Esophagus muscularis mucosa (tissue), 4 donors: ENCODE measurements at regions not wholly inside any gene's neighbourhood (a gene's known extent, or its start where the extent isn't known, plus 50 kb on each side); places are given as distances from the start of the nearest gene placed in this dataset.

ENCODE experiments used
- DNase-seq: peaks from one replicate; pipeline ENCODE4 v3.0.0-alpha.2; 2017; ENCODE audit errors: extremely low spot score
- H3K27ac ChIP-seq, 4 donors: fragments of 200-600 bp; sonication (generic); replicated peaks in 1 of 4; 1 replicate in 3 of 4; 2 replicates in 1 of 4; pipeline ENCODE4 v1.5.1; 2016 to 2019; ENCODE audit warnings: mild to moderate bottlenecking in 1 of 4
- H3K27me3 ChIP-seq, 4 donors: fragments of 200-600 bp; sonication (generic); one replicate each; pipeline versions ENCODE4 v1.5.1 to v1.6.0; 2016 to 2019
- H3K36me3 ChIP-seq, 4 donors: fragments of 200-600 bp; sonication (generic); one replicate each; pipeline ENCODE4 v1.5.1; 2016 to 2019
- H3K4me1 ChIP-seq, 4 donors: fragments of 200-600 bp; sonication (generic); one replicate each; pipeline ENCODE4 v1.5.1; 2016 to 2019
- H3K4me3 ChIP-seq, 4 donors: fragments of 200-600 bp; sonication (generic); 1 replicate in 2 of 4; 2 replicates in 2 of 4; pipeline ENCODE4 v1.5.1; 2016 to 2019; ENCODE audit warnings: mild to moderate bottlenecking in 4 of 4, moderate library complexity in 1 of 4
- H3K9me3 ChIP-seq, 4 donors: fragments of 200-600 bp; sonication (generic); 1 replicate in 3 of 4; 2 replicates in 1 of 4; pipeline ENCODE4 v1.5.1; 2016 to 2019
- EP300 ChIP-seq: sonication (generic); formaldehyde crosslinking; IDR thresholded peaks from one replicate; pipeline ENCODE4 v1.6.1; 2017; ENCODE audit warnings: antibody characterized with exemption
- POLR2A ChIP-seq: fragments of 450-650 bp; IDR thresholded peaks from one replicate; pipeline ENCODE4 v1.6.1; 2017; ENCODE audit warnings: antibody characterized with exemption, moderate library complexity, mild to moderate bottlenecking, low read depth
- POLR2AphosphoS5 ChIP-seq, 2 donors: sonication (generic); formaldehyde crosslinking; IDR thresholded peaks; one replicate each; pipeline ENCODE4 v1.6.1; 2017; ENCODE audit warnings: antibody characterized with exemption in 2 of 2
- WGBS: methylation state at CpG from one replicate; pipeline ENCODE4 v1.1.5; 2018; 5-methylcytosine and 5-hydroxymethylcytosine counted together
- intact Hi-C: fragments of 100-400 bp; cut with DNase I; formaldehyde crosslinking; loops from one replicate; pipeline ENCODE4 v1.15.1; 2023
- TF ChIP-seq, protein P1 (sequence below), 3 experiments: fragments of 200-600 bp in 2 of 3; fragments of 450-650 bp in 1 of 3; sonication (generic) in 2 of 3; IDR thresholded peaks; one replicate each; pipeline ENCODE4 v1.5.1; 2017 to 2019; ENCODE audit warnings: antibody characterized with exemption in 3 of 3, mild to moderate bottlenecking in 2 of 3, moderate library complexity in 1 of 3

DNA sequence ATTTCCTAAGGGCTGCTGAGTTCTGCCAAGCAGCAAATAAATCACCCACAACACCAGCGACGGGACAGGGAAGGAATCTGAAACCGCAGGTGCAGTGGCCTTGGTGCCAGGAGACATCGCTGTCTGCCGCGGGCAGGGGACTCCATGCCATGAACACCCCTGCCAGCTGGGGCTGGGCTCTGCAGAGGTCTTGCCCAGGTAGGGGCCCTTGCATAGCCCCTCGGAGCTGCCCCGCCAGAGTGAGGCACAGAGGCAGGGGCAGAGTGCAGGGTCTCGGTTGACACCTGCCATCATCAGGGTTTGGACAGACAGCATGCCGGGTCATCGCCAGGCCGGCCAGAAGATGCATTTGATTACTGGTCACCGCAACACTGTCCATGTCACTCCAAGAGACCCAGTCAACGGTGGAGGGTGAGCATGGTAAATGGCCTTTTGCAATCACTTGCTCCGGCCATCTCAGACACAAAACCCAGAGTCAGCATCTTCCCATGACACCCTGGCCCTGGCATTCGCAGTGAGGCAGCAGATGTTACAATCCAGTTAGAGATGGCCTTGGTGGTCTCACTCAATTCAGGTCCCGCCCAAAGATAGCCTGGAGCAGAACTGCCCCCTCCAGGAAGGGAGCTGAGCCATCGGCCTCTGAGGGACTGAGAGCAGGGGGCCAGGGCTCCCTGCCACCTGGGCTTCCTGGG, 255.4 kb downstream of the NDUFA10 start:
- H3K4me3 ChIP-seq: no peak overlapping the region
- H3K27ac ChIP-seq: no peak overlapping the region
- H3K4me1 ChIP-seq: no peaks in the 10 kb centered on the region
- no peaks in the 10 kb centered on the region for H3K36me3 ChIP-seq
- 75% methylated on average over 14 of the region's 18 CpGs for WGBS
- no peaks in the 10 kb centered on the region for H3K27me3 ChIP-seq
- TF ChIP-seq EP300: no peak
- no peak for TF ChIP-seq POLR2A
- TF ChIP-seq, protein P1, sequence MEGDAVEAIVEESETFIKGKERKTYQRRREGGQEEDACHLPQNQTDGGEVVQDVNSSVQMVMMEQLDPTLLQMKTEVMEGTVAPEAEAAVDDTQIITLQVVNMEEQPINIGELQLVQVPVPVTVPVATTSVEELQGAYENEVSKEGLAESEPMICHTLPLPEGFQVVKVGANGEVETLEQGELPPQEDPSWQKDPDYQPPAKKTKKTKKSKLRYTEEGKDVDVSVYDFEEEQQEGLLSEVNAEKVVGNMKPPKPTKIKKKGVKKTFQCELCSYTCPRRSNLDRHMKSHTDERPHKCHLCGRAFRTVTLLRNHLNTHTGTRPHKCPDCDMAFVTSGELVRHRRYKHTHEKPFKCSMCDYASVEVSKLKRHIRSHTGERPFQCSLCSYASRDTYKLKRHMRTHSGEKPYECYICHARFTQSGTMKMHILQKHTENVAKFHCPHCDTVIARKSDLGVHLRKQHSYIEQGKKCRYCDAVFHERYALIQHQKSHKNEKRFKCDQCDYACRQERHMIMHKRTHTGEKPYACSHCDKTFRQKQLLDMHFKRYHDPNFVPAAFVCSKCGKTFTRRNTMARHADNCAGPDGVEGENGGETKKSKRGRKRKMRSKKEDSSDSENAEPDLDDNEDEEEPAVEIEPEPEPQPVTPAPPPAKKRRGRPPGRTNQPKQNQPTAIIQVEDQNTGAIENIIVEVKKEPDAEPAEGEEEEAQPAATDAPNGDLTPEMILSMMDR (IDR thresholded peaks at IDR 0.05): no peak
- no peak for TF ChIP-seq POLR2AphosphoS5 (IDR thresholded peaks at IDR 0.05)
- peaks cover 0 to 17% (median 13%) of the 10 kb centered on the region in 4 donors for H3K9me3 ChIP-seq
- intact Hi-C loops: no loop called here
- DNase-seq: no peak

DNA sequence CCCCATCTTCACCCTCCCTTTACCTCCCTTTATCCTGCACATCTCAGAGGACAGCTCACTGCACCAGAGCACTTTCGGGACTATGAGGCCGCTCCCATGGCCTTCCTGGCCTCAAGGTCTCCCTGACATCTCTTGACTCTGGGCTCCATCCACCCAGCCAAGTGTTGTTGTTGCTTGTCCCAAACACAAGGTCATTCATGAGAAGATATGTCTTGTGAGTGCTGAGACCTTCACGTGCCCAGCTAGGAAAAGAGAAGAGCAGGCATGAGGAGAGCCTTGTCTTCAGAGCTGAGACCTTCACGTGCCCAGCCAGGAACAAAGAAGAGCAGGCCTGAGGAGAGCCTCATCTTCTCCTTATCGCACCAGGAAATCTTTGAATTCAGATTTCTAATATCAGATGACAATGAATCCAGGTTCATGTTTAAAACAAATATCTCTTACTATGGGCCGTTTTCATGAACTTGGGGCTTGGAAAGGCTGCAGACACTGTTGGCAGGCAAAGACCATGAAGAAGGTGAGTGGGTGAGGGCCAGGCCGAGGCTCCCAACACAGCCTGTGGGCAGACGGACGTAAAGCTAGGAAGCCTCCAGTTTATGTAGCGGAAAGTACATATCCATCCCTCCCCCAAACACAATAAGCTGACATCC, 256.1 kb downstream of the NDUFA10 start:
- intact Hi-C loops: no loop called here
- no peaks in the 10 kb centered on the region for H3K27me3 ChIP-seq
- no peak for DNase-seq
- H3K4me1 ChIP-seq: peaks cover 0 to 1% (median 0%) of the 10 kb centered on the region in 4 donors
- H3K4me3 ChIP-seq: no peak overlapping the region
- H3K36me3 ChIP-seq: no peaks in the 10 kb centered on the region
- WGBS: 77% methylated on average over 10 of the region's 10 CpGs
- H3K27ac ChIP-seq: no peak overlapping the region
- no peak for TF ChIP-seq EP300
- no peak for TF ChIP-seq POLR2A
- TF ChIP-seq, protein P1 (IDR thresholded peaks at IDR 0.05): no peak
- TF ChIP-seq POLR2AphosphoS5 (IDR thresholded peaks at IDR 0.05): no peak
- peaks cover 0 to 17% (median 13%) of the 10 kb centered on the region in 4 donors for H3K9me3 ChIP-seq

- H3K27me3 ChIP-seq: no peaks in the 10 kb centered on the region
- peaks cover 0 to 17% (median 13%) of the 10 kb centered on the region in 4 donors for H3K9me3 ChIP-seq
- no peak overlapping the region for H3K4me3 ChIP-seq
- 90% methylated on average over 15 of the region's 23 CpGs for WGBS
- intact Hi-C loops: no loop called here
- no peak for DNase-seq
- TF ChIP-seq, protein P1 (IDR thresholded peaks at IDR 0.05): no peak
- TF ChIP-seq POLR2AphosphoS5 (IDR thresholded peaks at IDR 0.05) (no peak), POLR2A (no peak)
- no peak overlapping the region for H3K27ac ChIP-seq
- H3K4me1 ChIP-seq: peaks cover 0 to 9% (median 5%) of the 10 kb centered on the region in 4 donors
- H3K36me3 ChIP-seq: no peaks in the 10 kb centered on the region
These were observed 256.9 kb downstream of the NDUFA10 start for GRCh38 chr2:239768031-239768790.

- H3K27me3 ChIP-seq: no peaks in the 10 kb centered on the region
- H3K4me1 ChIP-seq: peaks cover 0 to 16% (median 12%) of the 10 kb centered on the region in 4 donors
- peaks cover 0 to 14% (median 11%) of the 10 kb centered on the region in 4 donors for H3K9me3 ChIP-seq
- TF ChIP-seq, protein P1 (IDR thresholded peaks at IDR 0.05): no peak
- TF ChIP-seq POLR2A (no peak), POLR2AphosphoS5 (IDR thresholded peaks at IDR 0.05) (no peak), EP300 (no peak)
- no peak overlapping the region for H3K27ac ChIP-seq
- WGBS: 91% methylated on average over 10 of the region's 26 CpGs
- no peaks in the 10 kb centered on the region for H3K36me3 ChIP-seq
- DNase-seq: no peak
- intact Hi-C loops: no loop called here
- no peak overlapping the region for H3K4me3 ChIP-seq
These were observed 257.9 kb downstream of the NDUFA10 start for GRCh38 chr2:239767021-239767905.
